ENCODE measurements at regions not wholly inside any gene's neighbourhood (a gene's known extent, or its start where the extent isn't known, plus 50 kb on each side); places are given as distances from the start of the nearest gene placed in this dataset.

DNA sequence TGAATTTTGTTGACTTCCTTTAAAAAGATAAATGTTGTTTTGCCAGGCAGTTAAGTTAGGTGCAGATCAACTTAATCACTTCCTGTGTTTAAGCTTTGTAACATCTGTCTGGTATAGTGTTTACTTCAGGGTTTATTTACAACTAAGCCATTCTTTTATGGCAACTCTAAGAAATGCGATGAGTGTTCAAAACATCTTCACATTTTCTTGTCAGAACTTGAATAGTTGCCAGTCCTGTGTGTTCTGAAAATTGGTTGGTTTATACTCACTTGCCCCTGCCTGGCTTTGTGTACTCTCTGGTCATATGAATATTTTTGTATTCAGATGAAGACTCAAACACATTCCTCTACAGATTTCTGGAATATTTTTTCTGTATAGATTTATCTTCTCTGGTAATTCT is 327.2 kb downstream of the MDFIC start:
- no peak for DNase-seq
- H3K4me1 ChIP-seq (replicated peaks in 1 of 2), result no peaks in the 10 kb centered on the region
- no peaks in the 10 kb centered on the region for H3K36me3 ChIP-seq (replicated peaks in 1 of 2)
- intact Hi-C loops (cut with DNase I), result no loop called here
- no peaks in the 10 kb centered on the region for H3K9me3 ChIP-seq (replicated peaks in 1 of 3)
- 61 to 82% (median 71%) methylated on average over 1 of the region's 1 CpG for WGBS, 4 donors
- H3K27me3 ChIP-seq, result no peaks in the 10 kb centered on the region
- no peak overlapping the region for H3K4me3 ChIP-seq
- no peak overlapping the region for H3K27ac ChIP-seq
- TF ChIP-seq, protein P1, sequence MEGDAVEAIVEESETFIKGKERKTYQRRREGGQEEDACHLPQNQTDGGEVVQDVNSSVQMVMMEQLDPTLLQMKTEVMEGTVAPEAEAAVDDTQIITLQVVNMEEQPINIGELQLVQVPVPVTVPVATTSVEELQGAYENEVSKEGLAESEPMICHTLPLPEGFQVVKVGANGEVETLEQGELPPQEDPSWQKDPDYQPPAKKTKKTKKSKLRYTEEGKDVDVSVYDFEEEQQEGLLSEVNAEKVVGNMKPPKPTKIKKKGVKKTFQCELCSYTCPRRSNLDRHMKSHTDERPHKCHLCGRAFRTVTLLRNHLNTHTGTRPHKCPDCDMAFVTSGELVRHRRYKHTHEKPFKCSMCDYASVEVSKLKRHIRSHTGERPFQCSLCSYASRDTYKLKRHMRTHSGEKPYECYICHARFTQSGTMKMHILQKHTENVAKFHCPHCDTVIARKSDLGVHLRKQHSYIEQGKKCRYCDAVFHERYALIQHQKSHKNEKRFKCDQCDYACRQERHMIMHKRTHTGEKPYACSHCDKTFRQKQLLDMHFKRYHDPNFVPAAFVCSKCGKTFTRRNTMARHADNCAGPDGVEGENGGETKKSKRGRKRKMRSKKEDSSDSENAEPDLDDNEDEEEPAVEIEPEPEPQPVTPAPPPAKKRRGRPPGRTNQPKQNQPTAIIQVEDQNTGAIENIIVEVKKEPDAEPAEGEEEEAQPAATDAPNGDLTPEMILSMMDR (IDR thresholded peaks at IDR 0.05), result no peak
- TF ChIP-seq POLR2A (IDR thresholded peaks at IDR 0.05), result no peak

DNA sequence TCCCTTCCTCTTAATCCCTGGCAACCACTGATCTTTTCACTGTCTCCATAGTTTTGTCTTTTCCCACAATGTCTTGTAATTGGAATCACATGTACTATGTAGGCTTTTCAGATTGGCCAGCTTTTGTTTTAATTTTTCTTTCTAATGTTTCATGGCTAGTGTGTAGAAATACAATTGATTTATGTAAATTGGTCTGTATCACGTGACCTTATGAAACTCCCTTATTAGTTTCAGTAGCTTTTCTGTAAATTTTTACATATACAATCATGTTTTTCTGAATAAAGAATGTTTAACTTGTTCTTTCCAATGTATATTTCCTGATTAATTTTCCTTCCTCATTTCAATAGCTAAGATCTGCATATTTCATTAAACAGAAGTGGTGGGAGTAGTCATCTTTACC is 319.3 kb downstream of the MDFIC start:
- no peak for TF ChIP-seq POLR2A (IDR thresholded peaks at IDR 0.05)
- TF ChIP-seq, protein P1 (IDR thresholded peaks at IDR 0.05), result no peak
- intact Hi-C loops (cut with DNase I), result no loop called here
- Histone ChIP-seq H3K27ac (no peak overlapping the region), H3K27me3 (no peaks in the 10 kb centered on the region), H3K4me3 (no peak overlapping the region), H3K36me3 (replicated peaks in 1 of 2) (no peaks in the 10 kb centered on the region), H3K4me1 (replicated peaks in 1 of 2) (no peaks in the 10 kb centered on the region), H3K9me3 (replicated peaks in 1 of 3) (no peaks in the 10 kb centered on the region)
- WGBS, 4 donors, result 59 to 81% (median 65%) methylated on average over 1 of the region's 1 CpG
- DNase-seq, result no peak

DNA sequence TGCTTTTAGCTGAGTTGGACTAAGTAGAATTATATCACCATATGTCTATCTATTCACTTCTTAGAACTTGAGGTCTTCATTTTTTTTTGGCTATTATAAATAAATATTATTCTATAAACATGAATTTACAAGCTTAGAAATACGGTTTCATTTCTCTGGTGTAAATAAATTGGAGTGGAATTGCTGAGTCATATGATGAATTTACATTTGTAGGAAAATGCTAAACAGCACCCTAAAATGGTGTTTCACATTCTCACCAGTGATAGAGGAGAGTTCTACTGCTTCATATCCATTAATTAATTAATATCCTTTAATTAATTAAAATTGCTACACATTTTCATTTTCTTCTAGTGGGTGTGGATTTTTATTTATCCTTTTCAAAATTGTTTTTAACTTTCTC is 318.3 kb downstream of the MDFIC start:
- Histone ChIP-seq H3K27me3 (no peaks in the 10 kb centered on the region), H3K4me3 (no peak overlapping the region), H3K27ac (no peak overlapping the region), H3K36me3 (replicated peaks in 1 of 2) (no peaks in the 10 kb centered on the region), H3K9me3 (replicated peaks in 1 of 3) (no peaks in the 10 kb centered on the region), H3K4me1 (replicated peaks in 1 of 2) (no peaks in the 10 kb centered on the region)
- TF ChIP-seq, protein P1 (IDR thresholded peaks at IDR 0.05), result no peak
- no peak for TF ChIP-seq POLR2A (IDR thresholded peaks at IDR 0.05)
- WGBS, 4 donors, result 57 to 69% (median 68%) methylated on average over 1 of the region's 1 CpG
- no peak for DNase-seq
- intact Hi-C loops (cut with DNase I), result no loop called here

DNA sequence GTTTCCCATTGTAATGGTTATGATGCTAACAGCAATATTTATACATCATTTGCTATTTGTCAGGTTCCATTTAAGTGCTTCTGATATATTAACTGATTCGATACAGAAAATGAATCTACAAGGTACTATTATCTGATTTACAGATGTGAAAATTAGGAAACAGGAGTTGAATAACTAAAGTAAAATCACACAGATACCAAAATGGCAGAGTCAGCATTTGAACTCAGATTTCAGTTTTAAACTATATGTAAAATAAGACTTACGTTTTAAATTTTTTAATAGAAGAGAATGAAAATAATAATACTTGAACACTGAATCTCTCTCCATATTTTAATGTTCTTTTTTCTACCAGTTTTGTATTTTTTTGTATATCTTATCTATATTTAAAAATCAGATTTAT is 313.2 kb downstream of the MDFIC start:
- DNase-seq, result no peak
- Histone ChIP-seq H3K27me3 (no peaks in the 10 kb centered on the region), H3K4me1 (replicated peaks in 1 of 2) (no peaks in the 10 kb centered on the region), H3K4me3 (no peak overlapping the region), H3K36me3 (replicated peaks in 1 of 2) (no peaks in the 10 kb centered on the region), H3K9me3 (replicated peaks in 1 of 3) (no peaks in the 10 kb centered on the region), H3K27ac (no peak overlapping the region)
- intact Hi-C loops (cut with DNase I), result no loop called here
- TF ChIP-seq, protein P1 (IDR thresholded peaks at IDR 0.05), result no peak
- no peak for TF ChIP-seq POLR2A (IDR thresholded peaks at IDR 0.05)
- WGBS, 4 donors, result 85 to 92% (median 89%) methylated on average over 2 of the region's 2 CpGs
